ENCODE measurements at regions not wholly inside any gene's neighbourhood (a gene's known extent, or its start where the extent isn't known, plus 50 kb on each side); places are given as distances from the start of the nearest gene placed in this dataset.

DNA sequence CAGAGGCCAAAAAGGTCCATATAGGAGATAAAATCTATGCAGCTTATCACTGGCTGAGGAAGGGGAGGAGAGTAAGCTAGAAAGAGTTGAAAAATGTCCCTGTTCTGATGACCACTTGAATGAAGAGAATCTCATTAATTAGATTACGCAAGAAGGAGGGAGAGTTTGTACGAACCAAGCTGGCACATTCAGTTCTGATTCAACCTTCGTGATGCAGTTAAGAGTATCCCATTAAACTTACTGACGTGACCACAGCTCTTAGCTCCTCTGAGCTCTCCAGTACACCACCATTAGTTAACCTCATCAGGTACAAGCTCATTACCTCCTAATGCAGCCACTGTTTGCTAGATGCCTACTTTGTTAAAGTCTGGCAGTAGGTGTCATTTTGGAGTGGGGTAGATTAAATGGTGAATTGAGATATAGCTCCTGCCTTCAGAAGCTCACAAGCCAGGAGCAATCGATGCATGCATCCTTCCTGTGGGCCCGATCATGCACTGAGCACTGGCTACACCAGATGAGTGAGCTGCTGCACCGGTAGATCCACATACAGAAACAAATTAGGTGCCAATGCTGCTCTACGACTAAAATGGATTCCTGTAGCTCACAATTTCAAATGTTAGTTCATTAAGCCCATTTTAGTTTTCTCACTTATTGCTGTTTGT, 458.3 kb downstream of the COG6 start:
- TF ChIP-seq BHLHE40 (IDR thresholded peaks at IDR 0.05; ENCODE audit: borderline replicate concordance) (no peak), FOXM1 (IDR thresholded peaks at IDR 0.05; ENCODE audit: borderline replicate concordance) (no peak), ZNF384 (IDR thresholded peaks at IDR 0.05) (no peak), SUZ12 (IDR thresholded peaks at IDR 0.05) (no peak), SP1 (IDR thresholded peaks at IDR 0.05) (no peak), ELF4 (IDR thresholded peaks at IDR 0.05) (no peak), ARNT (IDR thresholded peaks at IDR 0.05) (no peak), L3MBTL2 (conservative IDR thresholded peaks at IDR 0.05) (no peak), NFRKB (IDR thresholded peaks at IDR 0.05) (no peak)
- TF ChIP-seq, protein P1, sequence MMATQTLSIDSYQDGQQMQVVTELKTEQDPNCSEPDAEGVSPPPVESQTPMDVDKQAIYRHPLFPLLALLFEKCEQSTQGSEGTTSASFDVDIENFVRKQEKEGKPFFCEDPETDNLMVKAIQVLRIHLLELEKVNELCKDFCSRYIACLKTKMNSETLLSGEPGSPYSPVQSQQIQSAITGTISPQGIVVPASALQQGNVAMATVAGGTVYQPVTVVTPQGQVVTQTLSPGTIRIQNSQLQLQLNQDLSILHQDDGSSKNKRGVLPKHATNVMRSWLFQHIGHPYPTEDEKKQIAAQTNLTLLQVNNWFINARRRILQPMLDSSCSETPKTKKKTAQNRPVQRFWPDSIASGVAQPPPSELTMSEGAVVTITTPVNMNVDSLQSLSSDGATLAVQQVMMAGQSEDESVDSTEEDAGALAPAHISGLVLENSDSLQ (IDR thresholded peaks at IDR 0.05) = no peak
